HG02981 (cell line): ENCODE measurements at regions not wholly inside any gene's neighbourhood (a gene's known extent, or its start where the extent isn't known, plus 50 kb on each side); places are given as distances from the start of the nearest gene placed in this dataset.
"Not testable (repeated sequence)": the region's sequence is repeated elsewhere in the genome, so short reads cannot be mapped to it uniquely, and the experiment has no call there.

Source experiments
- ATAC-seq: cut with Tn5 transposase; IDR thresholded peaks from one replicate; pipeline ENCODE4 v1.9.1; 2021; ENCODE audit warnings: mild to moderate bottlenecking, moderate library complexity; ENCODE audit not compliant: unreplicated experiment

GRCh38 chr9:2493109-2493508 is 128.5 kb upstream of the VLDLR start:
- ATAC-seq, result no peak

GRCh38 chr9:2493529-2493928 is 128.1 kb upstream of the VLDLR start:
- no peak for ATAC-seq

GRCh38 chr9:2494562-2494961 is 127.0 kb upstream of the VLDLR start:
- ATAC-seq, result no peak

GRCh38 chr9:2495221-2496005 is 126.2 kb upstream of the VLDLR start:
- no peak for ATAC-seq

GRCh38 chr9:2496169-2496568 is 125.4 kb upstream of the VLDLR start:
- ATAC-seq, result no peak

GRCh38 chr9:2496934-2497333 is 124.7 kb upstream of the VLDLR start:
- no peak for ATAC-seq

GRCh38 chr9:2497666-2498400 is 123.8 kb upstream of the VLDLR start:
- no peak for ATAC-seq

- ATAC-seq, result no peak
These were observed 119.4 kb upstream of the VLDLR start for GRCh38 chr9:2502210-2502609.

- ATAC-seq, result no peak
These were observed 118.8 kb upstream of the VLDLR start for GRCh38 chr9:2502760-2503159.

- ATAC-seq, result no peak
These were observed 115.3 kb upstream of the VLDLR start for GRCh38 chr9:2506321-2506720.

- no peak for ATAC-seq
These were observed 98.0 kb upstream of the VLDLR start for GRCh38 chr9:2523591-2523990.

- ATAC-seq, result no peak
These were observed 97.0 kb upstream of the VLDLR start for GRCh38 chr9:2524601-2525000.

GRCh38 chr9:2525147-2525546 is 96.4 kb upstream of the VLDLR start:
- no peak for ATAC-seq

GRCh38 chr9:2526071-2526828 is 95.3 kb upstream of the VLDLR start:
- no peak for ATAC-seq

- no peak for ATAC-seq
These were observed 90.1 kb upstream of the VLDLR start for GRCh38 chr9:2531481-2531880.

- no peak for ATAC-seq
These were observed 85.1 kb upstream of the VLDLR start for GRCh38 chr9:2536511-2536910.

- ATAC-seq, result no peak
These were observed 75.6 kb upstream of the VLDLR start for GRCh38 chr9:2545881-2546490.

GRCh38 chr9:2555899-2556600 is 65.5 kb upstream of the VLDLR start:
- not testable (repeated sequence) for ATAC-seq

- no peak for ATAC-seq
These were observed 63.9 kb upstream of the VLDLR start for GRCh38 chr9:2557693-2558092.
